ENCODE measurements at regions not wholly inside any gene's neighbourhood (a gene's known extent, or its start where the extent isn't known, plus 50 kb on each side); places are given as distances from the start of the nearest gene placed in this dataset.

DNA sequence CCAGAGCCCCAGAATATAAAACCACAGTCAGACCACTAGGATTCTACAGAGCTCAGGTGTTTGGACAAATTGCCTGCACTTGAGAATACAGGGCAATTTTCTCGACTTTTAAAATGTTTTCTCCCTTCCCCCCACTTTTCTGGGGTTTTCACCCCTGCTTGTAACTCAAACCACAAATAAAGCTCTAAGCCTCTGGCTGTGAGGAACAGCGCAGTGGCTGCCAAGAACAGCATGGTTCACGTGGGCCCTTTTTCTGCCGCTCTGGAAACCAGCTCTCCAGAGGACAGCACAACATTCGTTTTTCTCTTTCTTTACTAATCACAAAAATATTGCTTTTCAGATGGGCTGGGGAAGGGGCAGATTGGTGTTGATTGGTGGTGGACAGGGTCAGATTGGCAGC lies 102.2 kb upstream of the JUN start:
- no peaks in the 10 kb centered on the region for H3K36me3 ChIP-seq (ENCODE audit: insufficient read depth, low read length)
- H3K9me3 ChIP-seq (ENCODE audit: insufficient read depth, low read depth, low read length) = no peaks in the 10 kb centered on the region
- H4K20me1 ChIP-seq (ENCODE audit: insufficient read depth, low read length, poor library complexity, severe bottlenecking) = no peaks in the 10 kb centered on the region
- H3K79me2 ChIP-seq (ENCODE audit: insufficient read depth, low read length) = no peaks in the 10 kb centered on the region
- H3K27me3 ChIP-seq (ENCODE audit: insufficient read depth, low read length, poor library complexity, severe bottlenecking) = no peaks in the 10 kb centered on the region
- H3F3A ChIP-seq (ENCODE audit: low read depth) = no peaks in the 10 kb centered on the region
- TF ChIP-seq CTCF (conservative IDR thresholded peaks at IDR 0.05; ENCODE audit: low read length) (no peak), EZH2phosphoT487 (IDR thresholded peaks at IDR 0.05; ENCODE audit: borderline replicate concordance) (no peak)
- peaks cover 32% of the 10 kb centered on the region for H3K4me1 ChIP-seq (ENCODE audit: insufficient read depth, low read length, poor library complexity, severe bottlenecking)
- peak overlapping the region; percentile 3 for H3K4me3 ChIP-seq (ENCODE audit: low read length, poor library complexity, severe bottlenecking)
- H2AFZ ChIP-seq (ENCODE audit: low read length) = peak overlapping the region; percentile 59; the same call in 1 of the 2 replicates
- H3K9ac ChIP-seq (ENCODE audit: low read depth, low read length, poor library complexity, severe bottlenecking) = peak overlapping the region; percentile 13
- no peaks in the 10 kb centered on the region for H3K9me2 ChIP-seq (replicated peaks; ENCODE audit: low read depth, low read length)
- peak overlapping the region; percentile 33 for H3K4me2 ChIP-seq (ENCODE audit: low read depth, low read length, poor library complexity, severe bottlenecking)

GRCh38 chr1:58886611-58887010 lies 102.8 kb upstream of the JUN start:
- no peak overlapping the region for H3K4me3 ChIP-seq (ENCODE audit: low read length, poor library complexity, severe bottlenecking)
- H4K20me1 ChIP-seq (ENCODE audit: insufficient read depth, low read length, poor library complexity, severe bottlenecking) = no peaks in the 10 kb centered on the region
- H3K4me2 ChIP-seq (ENCODE audit: low read depth, low read length, poor library complexity, severe bottlenecking) = peak overlapping the region; percentile 33
- no peak overlapping the region for H3K9ac ChIP-seq (ENCODE audit: low read depth, low read length, poor library complexity, severe bottlenecking)
- H3K9me3 ChIP-seq (ENCODE audit: insufficient read depth, low read depth, low read length) = no peaks in the 10 kb centered on the region
- TF ChIP-seq CTCF (conservative IDR thresholded peaks at IDR 0.05; ENCODE audit: low read length) = no peak
- no peak for TF ChIP-seq EZH2phosphoT487 (IDR thresholded peaks at IDR 0.05; ENCODE audit: borderline replicate concordance)
- no peaks in the 10 kb centered on the region for H3K79me2 ChIP-seq (ENCODE audit: insufficient read depth, low read length)
- no peaks in the 10 kb centered on the region for H3K27me3 ChIP-seq (ENCODE audit: insufficient read depth, low read length, poor library complexity, severe bottlenecking)
- H3K9me2 ChIP-seq (replicated peaks; ENCODE audit: low read depth, low read length) = no peaks in the 10 kb centered on the region
- H3F3A ChIP-seq (ENCODE audit: low read depth) = no peaks in the 10 kb centered on the region
- peaks cover 32% of the 10 kb centered on the region for H3K4me1 ChIP-seq (ENCODE audit: insufficient read depth, low read length, poor library complexity, severe bottlenecking)
- H2AFZ ChIP-seq (ENCODE audit: low read length) = no peak overlapping the region
- no peaks in the 10 kb centered on the region for H3K36me3 ChIP-seq (ENCODE audit: insufficient read depth, low read length)

DNA sequence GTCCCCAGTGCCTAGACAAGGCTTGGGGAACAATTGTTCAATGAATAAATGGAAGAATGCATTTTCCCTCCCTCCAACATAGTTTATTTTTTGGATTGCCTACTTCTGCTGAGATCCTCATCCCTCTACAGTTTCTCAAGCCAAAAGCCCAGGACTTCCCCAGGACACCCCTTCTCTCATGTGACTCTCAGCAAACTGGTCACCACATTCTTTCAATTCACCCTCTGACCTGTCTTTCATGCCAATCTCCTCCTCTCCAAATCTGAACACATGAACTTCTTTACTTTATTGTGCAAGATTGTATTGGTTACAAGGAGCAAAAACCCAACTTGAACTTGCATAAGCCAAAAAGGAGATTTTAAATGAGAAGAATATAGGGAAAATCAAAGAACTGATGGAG lies 103.2 kb upstream of the JUN start:
- Histone ChIP-seq H2AFZ (ENCODE audit: low read length) (no peak overlapping the region), H3K79me2 (ENCODE audit: insufficient read depth, low read length) (no peaks in the 10 kb centered on the region), H3K9me3 (ENCODE audit: insufficient read depth, low read depth, low read length) (no peaks in the 10 kb centered on the region), H3K27me3 (ENCODE audit: insufficient read depth, low read length, poor library complexity, severe bottlenecking) (no peaks in the 10 kb centered on the region), H3F3A (ENCODE audit: low read depth) (no peaks in the 10 kb centered on the region), H3K4me1 (ENCODE audit: insufficient read depth, low read length, poor library complexity, severe bottlenecking) (peaks cover 32% of the 10 kb centered on the region), H3K4me3 (ENCODE audit: low read length, poor library complexity, severe bottlenecking) (no peak overlapping the region), H3K9me2 (replicated peaks; ENCODE audit: low read depth, low read length) (no peaks in the 10 kb centered on the region), H3K36me3 (ENCODE audit: insufficient read depth, low read length) (no peaks in the 10 kb centered on the region), H3K4me2 (ENCODE audit: low read depth, low read length, poor library complexity, severe bottlenecking) (no peak overlapping the region), H4K20me1 (ENCODE audit: insufficient read depth, low read length, poor library complexity, severe bottlenecking) (no peaks in the 10 kb centered on the region), H3K9ac (ENCODE audit: low read depth, low read length, poor library complexity, severe bottlenecking) (no peak overlapping the region)
- TF ChIP-seq EZH2phosphoT487 (IDR thresholded peaks at IDR 0.05; ENCODE audit: borderline replicate concordance) = no peak
- TF ChIP-seq CTCF (conservative IDR thresholded peaks at IDR 0.05; ENCODE audit: low read length) = no peak

All from Loucy (cell line).